ENCODE measurements at regions not wholly inside any gene's neighbourhood (a gene's known extent, or its start where the extent isn't known, plus 50 kb on each side); places are given as distances from the start of the nearest gene placed in this dataset.

- Mint-ChIP-seq H3K4me1 (no peaks in the 10 kb centered on the region), H3K36me3 (peaks cover 8% of the 10 kb centered on the region), H3K4me3 (no peak overlapping the region), H3K27ac (no peak overlapping the region), H3K9me3 (peaks cover 12% of the 10 kb centered on the region), H3K27me3 (peaks cover 33% of the 10 kb centered on the region)
- ATAC-seq (ENCODE audit: low read depth): no peak
- DNase-seq (ENCODE audit: low spot score in 2 of 2): no peak
Observed at GRCh38 chr4:3700736-3701135, 65.4 kb upstream of the ADRA2C start.

GRCh38 chr4:3700223-3700622 is 66.0 kb upstream of the ADRA2C start:
- Mint-ChIP-seq H3K4me1 (no peaks in the 10 kb centered on the region), H3K36me3 (peaks cover 8% of the 10 kb centered on the region), H3K4me3 (no peak overlapping the region), H3K9me3 (peaks cover 12% of the 10 kb centered on the region), H3K27me3 (peaks cover 33% of the 10 kb centered on the region), H3K27ac (no peak overlapping the region)
- DNase-seq (ENCODE audit: low spot score in 2 of 2) (no peak), ATAC-seq (ENCODE audit: low read depth) (no peak)

GRCh38 chr4:3699678-3700077 is 66.5 kb upstream of the ADRA2C start:
- no peak overlapping the region for H3K27ac Mint-ChIP-seq
- H3K4me3 Mint-ChIP-seq: no peak overlapping the region
- H3K4me1 Mint-ChIP-seq: no peaks in the 10 kb centered on the region
- peaks cover 33% of the 10 kb centered on the region for H3K27me3 Mint-ChIP-seq
- DNase-seq (ENCODE audit: low spot score in 2 of 2): no peak
- peaks cover 8% of the 10 kb centered on the region for H3K36me3 Mint-ChIP-seq
- H3K9me3 Mint-ChIP-seq: peaks cover 14% of the 10 kb centered on the region
- no peak for ATAC-seq (ENCODE audit: low read depth)

GRCh38 chr4:3699261-3699660 is 66.9 kb upstream of the ADRA2C start:
- Mint-ChIP-seq H3K9me3 (peaks cover 14% of the 10 kb centered on the region), H3K4me3 (no peak overlapping the region), H3K27me3 (peaks cover 31% of the 10 kb centered on the region), H3K27ac (no peak overlapping the region), H3K4me1 (no peaks in the 10 kb centered on the region), H3K36me3 (peaks cover 8% of the 10 kb centered on the region)
- ATAC-seq (ENCODE audit: low read depth): no peak
- DNase-seq (ENCODE audit: low spot score in 2 of 2): no peak

- DNase-seq (ENCODE audit: low spot score in 2 of 2) (no peak), ATAC-seq (ENCODE audit: low read depth) (no peak)
- Mint-ChIP-seq H3K27ac (no peak overlapping the region), H3K4me3 (no peak overlapping the region), H3K4me1 (no peaks in the 10 kb centered on the region), H3K36me3 (peaks cover 8% of the 10 kb centered on the region), H3K27me3 (peaks cover 27% of the 10 kb centered on the region), H3K9me3 (peaks cover 14% of the 10 kb centered on the region)
Observed at GRCh38 chr4:3697033-3697432, 69.2 kb upstream of the ADRA2C start.

GRCh38 chr4:3690551-3691152 is 75.5 kb upstream of the ADRA2C start:
- ATAC-seq (ENCODE audit: low read depth) (no peak), DNase-seq (ENCODE audit: low spot score in 2 of 2) (no peak)
- Mint-ChIP-seq H3K4me3 (no peak overlapping the region), H3K27ac (no peak overlapping the region), H3K27me3 (peaks cover 4% of the 10 kb centered on the region), H3K9me3 (peaks cover 6% of the 10 kb centered on the region), H3K4me1 (no peaks in the 10 kb centered on the region), H3K36me3 (no peaks in the 10 kb centered on the region)

GRCh38 chr4:3689576-3690550 is 76.3 kb upstream of the ADRA2C start:
- DNase-seq (ENCODE audit: low spot score in 2 of 2) (no peak), ATAC-seq (ENCODE audit: low read depth) (no peak)
- H3K27ac Mint-ChIP-seq: no peak overlapping the region
- H3K4me3 Mint-ChIP-seq: no peak overlapping the region
- no peaks in the 10 kb centered on the region for H3K36me3 Mint-ChIP-seq
- no peaks in the 10 kb centered on the region for H3K4me1 Mint-ChIP-seq
- peaks cover 3% of the 10 kb centered on the region for H3K9me3 Mint-ChIP-seq
- peaks cover 11% of the 10 kb centered on the region for H3K27me3 Mint-ChIP-seq

- Mint-ChIP-seq H3K36me3 (no peaks in the 10 kb centered on the region), H3K27ac (no peak overlapping the region), H3K4me3 (no peak overlapping the region), H3K4me1 (no peaks in the 10 kb centered on the region), H3K27me3 (peaks cover 16% of the 10 kb centered on the region), H3K9me3 (peaks cover 3% of the 10 kb centered on the region)
- DNase-seq (ENCODE audit: low spot score in 2 of 2): no peak
- no peak for ATAC-seq (ENCODE audit: low read depth)
Observed at GRCh38 chr4:3689006-3689405, 77.2 kb upstream of the ADRA2C start.

GRCh38 chr4:3688018-3688998 is 77.9 kb upstream of the ADRA2C start:
- DNase-seq (ENCODE audit: low spot score in 2 of 2) (no peak), ATAC-seq (ENCODE audit: low read depth) (no peak)
- Mint-ChIP-seq H3K4me3 (no peak overlapping the region), H3K36me3 (no peaks in the 10 kb centered on the region), H3K27me3 (peaks cover 16% of the 10 kb centered on the region), H3K27ac (no peak overlapping the region), H3K9me3 (peaks cover 3% of the 10 kb centered on the region), H3K4me1 (no peaks in the 10 kb centered on the region)

- Mint-ChIP-seq H3K9me3 (peaks cover 3% of the 10 kb centered on the region), H3K36me3 (no peaks in the 10 kb centered on the region), H3K4me3 (no peak overlapping the region), H3K27ac (no peak overlapping the region), H3K27me3 (peaks cover 16% of the 10 kb centered on the region), H3K4me1 (no peaks in the 10 kb centered on the region)
- ATAC-seq (ENCODE audit: low read depth) (no peak), DNase-seq (ENCODE audit: low spot score in 2 of 2) (no peak)
Observed at GRCh38 chr4:3687538-3687937, 78.6 kb upstream of the ADRA2C start.

- H3K4me3 Mint-ChIP-seq: no peak overlapping the region
- H3K27ac Mint-ChIP-seq: no peak overlapping the region
- no peaks in the 10 kb centered on the region for H3K4me1 Mint-ChIP-seq
- no peak for DNase-seq (ENCODE audit: low spot score in 2 of 2)
- no peaks in the 10 kb centered on the region for H3K36me3 Mint-ChIP-seq
- ATAC-seq (ENCODE audit: low read depth): no peak
- H3K27me3 Mint-ChIP-seq: peaks cover 14% of the 10 kb centered on the region
- H3K9me3 Mint-ChIP-seq: peaks cover under 1% of the 10 kb centered on the region
Observed at GRCh38 chr4:3686753-3687152, 79.4 kb upstream of the ADRA2C start.

- peaks cover 16% of the 10 kb centered on the region for H3K27me3 Mint-ChIP-seq
- DNase-seq (ENCODE audit: low spot score in 2 of 2): no peak
- H3K27ac Mint-ChIP-seq: no peak overlapping the region
- ATAC-seq (ENCODE audit: low read depth): no peak
- no peaks in the 10 kb centered on the region for H3K36me3 Mint-ChIP-seq
- no peaks in the 10 kb centered on the region for H3K9me3 Mint-ChIP-seq
- no peaks in the 10 kb centered on the region for H3K4me1 Mint-ChIP-seq
- no peak overlapping the region for H3K4me3 Mint-ChIP-seq
Observed at GRCh38 chr4:3685081-3685645, 81.0 kb upstream of the ADRA2C start.

GRCh38 chr4:3684546-3684945 is 81.6 kb upstream of the ADRA2C start:
- H3K27ac Mint-ChIP-seq: no peak overlapping the region
- no peak for DNase-seq (ENCODE audit: low spot score in 2 of 2)
- H3K4me3 Mint-ChIP-seq: no peak overlapping the region
- H3K27me3 Mint-ChIP-seq: peaks cover 15% of the 10 kb centered on the region
- H3K9me3 Mint-ChIP-seq: no peaks in the 10 kb centered on the region
- H3K4me1 Mint-ChIP-seq: no peaks in the 10 kb centered on the region
- ATAC-seq (ENCODE audit: low read depth): no peak
- H3K36me3 Mint-ChIP-seq: no peaks in the 10 kb centered on the region
